ENCODE measurements at regions not wholly inside any gene's neighbourhood (a gene's known extent, or its start where the extent isn't known, plus 50 kb on each side); places are given as distances from the start of the nearest gene placed in this dataset.

DNA sequence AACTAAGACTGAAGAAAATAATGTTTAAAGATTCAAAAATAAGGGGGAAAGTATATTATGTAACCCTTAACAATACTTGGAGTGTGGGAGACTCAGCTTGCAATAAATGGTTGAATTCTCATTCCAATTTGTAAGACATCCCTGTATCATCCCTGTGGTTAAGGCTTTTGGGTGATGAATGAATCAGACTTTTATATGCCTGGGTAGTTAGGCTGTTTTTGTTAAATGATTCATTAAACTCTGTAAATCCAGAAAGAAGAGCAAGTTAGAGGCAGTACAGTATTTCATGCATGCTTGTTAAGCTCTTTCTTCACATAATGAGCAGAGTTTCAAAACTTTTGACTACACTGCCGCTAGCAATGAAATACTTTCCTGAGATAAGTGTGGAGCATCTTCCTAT is 948.8 kb downstream of the SOCS6 start:
- no peak for TF ChIP-seq POLR2AphosphoS5 (IDR thresholded peaks at IDR 0.05; ENCODE audit: insufficient read depth in 1 of 2, low read depth in 1 of 2)
- TF ChIP-seq, protein P1, sequence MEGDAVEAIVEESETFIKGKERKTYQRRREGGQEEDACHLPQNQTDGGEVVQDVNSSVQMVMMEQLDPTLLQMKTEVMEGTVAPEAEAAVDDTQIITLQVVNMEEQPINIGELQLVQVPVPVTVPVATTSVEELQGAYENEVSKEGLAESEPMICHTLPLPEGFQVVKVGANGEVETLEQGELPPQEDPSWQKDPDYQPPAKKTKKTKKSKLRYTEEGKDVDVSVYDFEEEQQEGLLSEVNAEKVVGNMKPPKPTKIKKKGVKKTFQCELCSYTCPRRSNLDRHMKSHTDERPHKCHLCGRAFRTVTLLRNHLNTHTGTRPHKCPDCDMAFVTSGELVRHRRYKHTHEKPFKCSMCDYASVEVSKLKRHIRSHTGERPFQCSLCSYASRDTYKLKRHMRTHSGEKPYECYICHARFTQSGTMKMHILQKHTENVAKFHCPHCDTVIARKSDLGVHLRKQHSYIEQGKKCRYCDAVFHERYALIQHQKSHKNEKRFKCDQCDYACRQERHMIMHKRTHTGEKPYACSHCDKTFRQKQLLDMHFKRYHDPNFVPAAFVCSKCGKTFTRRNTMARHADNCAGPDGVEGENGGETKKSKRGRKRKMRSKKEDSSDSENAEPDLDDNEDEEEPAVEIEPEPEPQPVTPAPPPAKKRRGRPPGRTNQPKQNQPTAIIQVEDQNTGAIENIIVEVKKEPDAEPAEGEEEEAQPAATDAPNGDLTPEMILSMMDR (IDR thresholded peaks at IDR 0.05), result no peak
